NCI-H1092 treated with DMSO at 0.1 percent for 48 hours (cell line): ENCODE measurements at regions not wholly inside any gene's neighbourhood (a gene's known extent, or its start where the extent isn't known, plus 50 kb on each side); places are given as distances from the start of the nearest gene placed in this dataset.

ENCODE experiments used
- DNase-seq: peaks from one replicate; lab custom pipeline; 2025; lab: John Stamatoyannopoulos, UW

DNA sequence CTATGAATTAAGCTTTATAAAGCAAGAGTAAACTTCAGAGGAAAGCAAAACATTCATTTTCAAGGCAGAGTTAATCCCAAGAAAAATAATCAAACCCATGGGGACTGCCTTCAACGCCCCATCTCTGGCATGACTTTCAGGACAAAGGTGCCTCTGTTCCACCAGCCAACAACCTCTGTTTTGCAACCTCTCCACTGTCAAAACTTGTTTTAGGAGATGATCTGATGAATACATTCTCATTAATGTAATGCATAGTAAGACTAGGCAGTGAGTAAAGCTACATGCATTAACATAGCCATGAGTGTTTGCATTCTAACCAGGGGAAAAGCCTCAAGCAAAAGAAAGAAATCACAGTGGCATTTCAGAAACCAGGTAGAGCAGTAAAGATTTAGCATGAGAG lies 357.0 kb downstream of the FBXO15 start:
- no peak for DNase-seq

GRCh38 chr18:73787316-73787715 lies 360.3 kb downstream of the FBXO15 start:
- no peak for DNase-seq

DNA sequence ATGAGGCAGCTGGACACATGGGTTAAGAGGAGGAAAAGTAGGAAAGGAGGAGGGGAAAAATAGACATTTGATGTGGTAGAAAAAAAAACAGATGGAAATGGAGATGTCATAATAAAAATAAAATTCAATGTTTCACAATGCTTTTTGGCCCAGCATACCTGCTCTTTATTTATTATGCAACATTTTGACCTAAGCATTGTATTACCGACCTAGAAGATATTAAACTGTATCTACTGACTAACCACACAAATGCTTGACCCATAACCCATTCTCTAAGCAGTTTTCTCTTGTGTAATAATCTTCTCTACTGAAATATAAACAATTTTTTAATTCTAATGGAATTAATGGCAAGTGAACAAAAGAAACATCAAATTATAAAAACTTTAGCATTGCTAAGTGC lies 362.3 kb downstream of the FBXO15 start:
- no peak for DNase-seq

GRCh38 chr18:73784853-73785252 lies 362.8 kb downstream of the FBXO15 start:
- DNase-seq = no peak

DNA sequence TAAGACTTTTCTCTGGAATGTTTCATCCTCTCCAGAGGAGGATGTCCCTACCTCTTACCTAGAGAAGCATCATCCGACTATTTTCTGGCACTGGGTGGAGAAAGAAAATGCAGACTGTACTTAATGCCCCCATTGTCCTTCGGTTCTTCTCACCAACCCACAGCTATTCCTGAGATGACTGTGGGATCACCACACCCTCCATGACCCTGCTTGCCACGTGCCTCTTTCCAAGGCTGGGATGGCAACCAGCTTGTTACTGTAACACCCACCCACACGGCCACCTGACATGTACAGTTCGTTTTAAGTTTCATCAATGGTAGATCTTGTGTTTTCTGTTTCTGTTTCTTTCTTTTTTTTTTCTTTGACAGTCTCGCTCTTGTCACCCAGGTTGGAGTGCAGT lies 365.2 kb downstream of the FBXO15 start:
- DNase-seq = no peak

DNA sequence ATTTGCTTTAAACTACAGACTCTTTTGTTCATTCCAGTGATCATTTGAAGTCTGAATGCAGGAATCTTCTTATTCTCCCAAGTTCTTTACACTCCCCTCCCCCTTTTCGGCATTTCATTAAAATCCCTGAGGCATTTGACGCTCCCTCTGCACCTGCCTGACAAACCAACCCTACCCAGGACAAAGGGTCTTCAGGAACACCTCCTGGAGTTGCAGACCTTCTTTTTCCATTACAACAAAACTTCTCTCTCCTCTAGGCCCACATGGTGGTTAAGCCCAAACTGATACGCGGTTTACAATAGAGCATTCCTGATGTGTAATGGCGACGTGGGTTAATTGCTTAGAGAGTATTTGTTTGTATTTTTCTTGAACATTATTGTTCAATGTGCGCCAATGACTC lies 367.4 kb downstream of the FBXO15 start:
- no peak for DNase-seq

DNA sequence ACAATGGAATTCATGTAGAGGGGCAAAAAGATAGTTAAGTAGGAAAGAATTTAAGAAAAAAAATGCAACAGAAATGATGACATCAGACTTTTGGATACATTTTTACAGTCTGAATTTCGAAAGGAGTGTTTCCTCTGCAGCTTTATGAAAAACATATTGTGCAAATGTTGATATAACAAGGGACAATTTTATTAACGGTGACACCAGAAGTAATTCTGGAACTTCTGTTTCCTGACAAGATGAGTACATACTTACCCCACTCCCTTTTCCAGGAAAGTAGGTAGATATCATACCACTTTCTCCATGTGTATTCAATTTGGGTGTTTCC lies 369.6 kb downstream of the FBXO15 start:
- DNase-seq = no peak

GRCh38 chr18:73777356-73778031 lies 370.1 kb downstream of the FBXO15 start:
- no peak for DNase-seq

DNA sequence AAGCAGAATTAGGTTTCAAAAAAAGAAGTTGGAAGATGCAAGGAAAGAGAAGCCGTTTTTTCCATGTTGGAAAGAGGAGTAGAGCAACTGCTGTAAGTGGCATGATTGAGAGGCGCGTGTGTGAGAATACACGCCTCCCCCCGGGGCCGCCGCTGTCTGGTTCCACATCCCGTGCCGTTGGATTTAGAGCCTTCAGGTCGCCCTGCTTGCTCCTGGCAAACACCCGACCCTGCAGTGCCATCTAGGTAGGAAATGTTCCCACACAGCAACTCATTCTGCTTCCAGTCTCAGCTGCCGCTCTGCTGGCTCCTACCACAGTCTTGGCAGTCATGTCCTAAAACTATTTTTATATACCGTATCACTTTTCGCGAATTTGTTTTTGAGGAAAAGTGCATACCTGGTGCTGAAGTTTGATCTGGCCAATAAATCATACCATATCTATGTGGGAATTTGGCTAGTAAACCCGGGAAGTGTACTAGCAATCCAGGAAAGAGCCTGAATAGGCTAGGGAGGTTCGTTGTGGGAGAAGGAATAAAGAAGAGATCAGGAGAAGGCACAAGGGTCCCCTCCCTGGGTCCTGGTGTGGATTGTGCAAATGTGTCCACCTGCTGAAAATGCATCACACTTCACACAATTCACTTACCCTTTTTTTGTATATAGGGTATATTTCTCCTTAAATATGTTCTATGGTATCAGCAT lies 372.7 kb downstream of the FBXO15 start:
- DNase-seq = peak; percentile 33

GRCh38 chr18:73768043-73768442 lies 379.6 kb downstream of the FBXO15 start:
- no peak for DNase-seq

- DNase-seq = no peak
These were observed 380.6 kb downstream of the FBXO15 start for GRCh38 chr18:73766910-73767515.

GRCh38 chr18:73758446-73758845 lies 389.2 kb downstream of the FBXO15 start:
- DNase-seq = no peak

DNA sequence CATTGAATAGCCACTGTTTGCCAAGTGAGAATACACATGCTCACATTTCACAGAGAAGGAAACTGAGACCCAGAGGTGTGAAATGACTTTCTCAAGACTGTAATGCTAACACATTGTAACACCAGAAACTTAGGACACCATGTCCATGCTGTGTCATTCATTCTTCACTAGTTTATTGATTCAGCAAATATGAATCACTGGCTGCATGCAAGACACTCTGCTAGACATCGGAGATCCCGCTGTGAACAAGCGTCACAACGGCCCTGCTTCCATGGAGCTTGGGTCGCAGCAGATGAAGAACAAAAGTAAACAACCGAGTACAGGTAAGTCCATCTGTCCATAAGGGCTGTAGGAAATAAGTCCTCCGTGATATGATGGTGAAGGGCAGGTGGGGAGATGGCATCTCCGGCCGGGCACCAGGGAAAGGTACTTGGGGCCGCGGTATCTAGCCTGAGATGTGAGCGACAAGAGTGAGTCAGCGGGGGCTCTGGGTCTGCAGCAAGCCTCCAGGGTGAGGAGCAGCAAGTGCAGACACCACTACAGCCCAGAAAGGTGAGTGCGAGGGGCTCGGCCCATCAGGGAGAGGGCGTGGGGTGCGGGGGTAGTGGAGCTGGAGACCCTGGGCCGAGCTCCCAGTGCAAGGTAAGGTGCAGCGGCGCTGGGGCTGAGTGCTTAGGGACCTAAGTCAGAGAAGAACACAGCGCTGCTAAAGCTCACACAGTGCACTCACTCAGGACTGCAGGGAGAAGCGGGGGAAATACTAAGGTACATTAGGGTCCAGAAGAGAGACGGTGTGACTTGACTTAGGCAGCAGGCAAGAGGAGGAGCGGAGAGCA lies 391.2 kb downstream of the FBXO15 start:
- DNase-seq = peak; percentile 73

- DNase-seq = no peak
These were observed 394.7 kb downstream of the FBXO15 start for GRCh38 chr18:73752965-73753364.

GRCh38 chr18:73752546-73752945 lies 395.1 kb downstream of the FBXO15 start:
- no peak for DNase-seq

DNA sequence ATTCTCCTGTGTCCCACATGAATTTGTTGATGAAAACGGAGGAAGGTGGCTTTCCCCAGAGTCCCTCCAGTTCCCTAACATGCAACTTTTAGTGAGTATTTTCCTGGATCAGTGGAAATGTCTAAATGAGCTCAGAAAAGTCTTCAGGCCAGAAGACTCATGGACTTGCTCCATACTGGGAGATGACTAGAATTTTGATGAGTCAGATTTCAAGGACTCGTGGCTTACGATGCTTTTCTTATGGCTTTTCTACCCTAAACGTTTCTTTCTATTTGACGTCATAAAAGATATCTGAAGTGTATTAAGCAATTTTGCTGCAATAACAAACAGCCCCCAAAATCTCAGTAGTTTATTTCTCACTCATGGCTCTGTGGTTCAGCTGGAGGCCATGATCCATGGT lies 397.6 kb downstream of the FBXO15 start:
- no peak for DNase-seq

DNA sequence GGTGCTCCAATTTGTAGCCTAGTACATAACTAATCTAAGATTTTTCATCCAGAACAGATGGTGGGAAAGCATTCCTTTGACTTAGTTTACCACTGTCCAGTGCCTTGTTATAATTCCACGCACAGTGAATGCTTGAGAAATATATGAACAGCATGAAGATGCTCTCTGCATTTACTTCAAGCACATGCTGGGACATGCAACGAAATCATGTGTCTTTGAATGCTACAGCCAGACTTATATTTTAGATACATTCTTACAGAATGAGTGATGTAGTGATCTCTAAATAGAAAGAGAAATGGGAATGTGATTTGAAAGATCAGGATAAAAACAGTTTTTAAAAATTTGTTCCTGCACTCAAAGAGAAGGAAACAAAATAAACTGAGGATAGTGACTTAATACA lies 398.3 kb downstream of the FBXO15 start:
- no peak for DNase-seq

DNA sequence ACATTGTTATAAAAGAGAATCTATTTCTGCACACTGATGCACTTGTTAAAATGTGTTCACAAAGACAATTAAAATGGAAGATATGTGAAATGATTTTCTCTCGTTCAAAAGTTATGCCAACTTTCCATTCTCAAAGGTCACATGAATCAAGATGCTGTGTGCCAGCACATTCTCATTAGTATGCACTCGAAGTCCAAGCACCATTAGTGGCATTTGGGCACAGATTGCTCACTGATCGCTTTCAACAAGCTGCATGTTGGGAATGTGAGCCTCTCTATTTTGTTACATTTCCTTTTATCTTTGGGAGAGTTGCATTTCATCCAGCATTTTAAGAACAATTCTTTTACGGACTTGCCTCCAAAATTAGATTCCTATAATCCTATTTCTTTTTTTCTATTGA lies 398.9 kb downstream of the FBXO15 start:
- no peak for DNase-seq

DNA sequence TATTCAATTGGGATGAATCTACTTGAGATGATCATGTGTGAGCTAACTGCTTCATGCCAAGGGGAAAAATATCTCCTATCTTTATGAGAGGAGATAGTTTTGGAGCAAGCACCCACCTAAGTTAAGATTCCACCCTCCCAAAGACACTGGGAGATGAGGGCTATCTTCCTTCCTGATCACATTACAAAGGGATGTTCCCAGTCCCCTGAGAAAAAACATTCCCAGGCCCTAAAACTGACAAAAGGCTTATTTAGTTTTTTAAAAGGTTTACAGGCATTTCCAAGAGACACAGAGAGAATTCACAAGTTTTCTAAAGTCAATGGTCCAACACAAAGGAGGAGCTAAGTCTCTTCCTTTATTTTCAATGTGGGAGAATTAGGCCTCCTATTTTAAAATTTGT lies 401.5 kb downstream of the FBXO15 start:
- DNase-seq = no peak

DNA sequence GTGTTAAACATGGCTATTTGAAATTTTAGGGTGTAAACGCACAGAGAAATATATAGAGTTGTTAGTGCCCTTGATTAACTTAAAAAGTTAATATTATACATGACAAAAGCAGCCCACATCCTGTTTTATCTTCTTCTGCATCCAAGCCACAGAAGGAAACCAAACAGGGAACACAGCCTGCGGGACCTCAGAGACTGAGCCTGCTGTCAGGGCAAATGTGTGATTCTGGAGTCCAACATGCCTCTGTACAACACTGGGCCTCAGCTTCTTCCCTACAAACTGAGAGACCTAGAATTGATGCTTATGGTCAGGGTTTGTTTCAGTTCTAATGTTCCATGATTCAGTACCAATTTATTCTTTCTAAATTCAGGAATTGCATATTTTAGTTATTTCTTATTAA lies 404.7 kb downstream of the FBXO15 start:
- DNase-seq = no peak

- DNase-seq = no peak
These were observed 405.7 kb downstream of the FBXO15 start for GRCh38 chr18:73741946-73742345.

DNA sequence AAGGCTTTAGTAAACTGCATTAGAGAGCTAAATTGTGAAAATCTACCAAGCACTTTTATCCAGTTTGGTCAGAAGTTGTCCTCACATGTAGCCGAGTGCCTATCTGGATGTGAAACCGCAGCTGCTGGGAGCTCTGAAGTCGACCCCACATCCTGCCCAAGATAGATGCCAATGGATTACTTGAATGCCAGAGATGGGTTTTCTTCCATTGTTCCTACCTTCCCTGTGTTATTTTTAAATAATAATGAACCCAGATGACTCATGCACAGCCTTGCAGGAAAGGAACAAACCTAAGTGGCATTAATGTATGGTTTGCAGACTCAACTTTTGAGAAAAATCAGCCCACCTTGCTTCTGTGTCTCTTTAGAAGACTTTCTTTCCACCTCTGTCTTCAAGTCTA lies 408.5 kb downstream of the FBXO15 start:
- no peak for DNase-seq

DNA sequence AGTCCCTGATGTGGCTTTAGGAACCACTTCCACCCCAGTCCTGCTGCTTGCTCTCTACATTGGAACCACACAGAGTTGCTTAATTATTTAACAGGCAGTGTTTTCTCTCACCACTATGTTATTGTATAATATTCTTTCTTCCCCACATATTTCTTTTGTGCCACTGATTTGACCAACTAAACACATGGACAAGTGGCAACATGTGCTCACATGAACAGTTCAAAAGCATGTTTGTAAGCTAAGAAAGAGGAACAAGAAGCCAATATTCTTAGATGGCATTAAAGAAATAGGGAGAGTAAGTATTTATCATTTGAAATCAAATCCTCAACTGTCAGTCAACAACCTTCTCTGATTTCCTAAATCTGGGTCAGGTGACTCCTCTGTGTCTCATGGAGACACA lies 409.6 kb downstream of the FBXO15 start:
- no peak for DNase-seq
